HFFc6 (cell line): ENCODE measurements at regions not wholly inside any gene's neighbourhood (a gene's known extent, or its start where the extent isn't known, plus 50 kb on each side); places are given as distances from the start of the nearest gene placed in this dataset.

Experiments
- DNase-seq: peaks from one replicate; pipeline ENCODE4 v3.0.0-alpha.2; 2018
- H3K27ac Mint-ChIP-seq: 2 replicates; pipeline ENCODE4 v1.8.0; 2020; ENCODE audit warnings: mild to moderate bottlenecking, mixed read lengths
- H3K27me3 Mint-ChIP-seq: 2 replicates; pipeline ENCODE4 v1.8.0; 2021; ENCODE audit warnings: mild to moderate bottlenecking, moderate library complexity, mixed read lengths; ENCODE audit not compliant: insufficient read depth
- H3K36me3 Mint-ChIP-seq: 2 replicates; pipeline ENCODE4 v1.8.0; 2021; ENCODE audit warnings: low read depth, mixed read lengths
- H3K4me1 Mint-ChIP-seq: 2 replicates; pipeline ENCODE4 v1.8.0; 2020; ENCODE audit warnings: low read depth, mixed read lengths
- H3K4me3 Mint-ChIP-seq: 2 replicates; pipeline ENCODE4 v1.8.0; 2020; ENCODE audit warnings: mild to moderate bottlenecking, moderate library complexity, mixed read lengths
- H3K9me3 Mint-ChIP-seq: 2 replicates; pipeline ENCODE4 v1.8.0; 2020; ENCODE audit warnings: mild to moderate bottlenecking, mixed read lengths
- TF ChIP-seq, protein P1 (sequence below): fragments of 200-600 bp; sonication (generic); IDR thresholded peaks from 2 replicates; pipeline ENCODE4 v1.5.0; 2021; ENCODE audit warnings: antibody characterized with exemption, mild to moderate bottlenecking

GRCh38 chr14:26332966-26333365 lies 264.9 kb downstream of the NOVA1 start:
- H3K27me3 Mint-ChIP-seq = no peaks in the 10 kb centered on the region
- H3K36me3 Mint-ChIP-seq = peaks cover 9% of the 10 kb centered on the region; the same call in 1 of the 2 replicates
- DNase-seq = no peak
- TF ChIP-seq, protein P1, sequence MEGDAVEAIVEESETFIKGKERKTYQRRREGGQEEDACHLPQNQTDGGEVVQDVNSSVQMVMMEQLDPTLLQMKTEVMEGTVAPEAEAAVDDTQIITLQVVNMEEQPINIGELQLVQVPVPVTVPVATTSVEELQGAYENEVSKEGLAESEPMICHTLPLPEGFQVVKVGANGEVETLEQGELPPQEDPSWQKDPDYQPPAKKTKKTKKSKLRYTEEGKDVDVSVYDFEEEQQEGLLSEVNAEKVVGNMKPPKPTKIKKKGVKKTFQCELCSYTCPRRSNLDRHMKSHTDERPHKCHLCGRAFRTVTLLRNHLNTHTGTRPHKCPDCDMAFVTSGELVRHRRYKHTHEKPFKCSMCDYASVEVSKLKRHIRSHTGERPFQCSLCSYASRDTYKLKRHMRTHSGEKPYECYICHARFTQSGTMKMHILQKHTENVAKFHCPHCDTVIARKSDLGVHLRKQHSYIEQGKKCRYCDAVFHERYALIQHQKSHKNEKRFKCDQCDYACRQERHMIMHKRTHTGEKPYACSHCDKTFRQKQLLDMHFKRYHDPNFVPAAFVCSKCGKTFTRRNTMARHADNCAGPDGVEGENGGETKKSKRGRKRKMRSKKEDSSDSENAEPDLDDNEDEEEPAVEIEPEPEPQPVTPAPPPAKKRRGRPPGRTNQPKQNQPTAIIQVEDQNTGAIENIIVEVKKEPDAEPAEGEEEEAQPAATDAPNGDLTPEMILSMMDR = no peak
- H3K4me1 Mint-ChIP-seq = no peaks in the 10 kb centered on the region
- H3K27ac Mint-ChIP-seq = no peak overlapping the region
- no peak overlapping the region for H3K4me3 Mint-ChIP-seq
- H3K9me3 Mint-ChIP-seq = peaks cover 28% of the 10 kb centered on the region

- H3K4me3 Mint-ChIP-seq = no peak overlapping the region
- H3K27ac Mint-ChIP-seq = no peak overlapping the region
- no peak for DNase-seq
- no peaks in the 10 kb centered on the region for H3K27me3 Mint-ChIP-seq
- peaks cover 24% of the 10 kb centered on the region; the same call in 1 of the 2 replicates for H3K9me3 Mint-ChIP-seq
- H3K36me3 Mint-ChIP-seq = peaks cover 9% of the 10 kb centered on the region; the same call in 1 of the 2 replicates
- TF ChIP-seq, protein P1 = no peak
- H3K4me1 Mint-ChIP-seq = no peaks in the 10 kb centered on the region
Observed at GRCh38 chr14:26330982-26331381, 266.9 kb downstream of the NOVA1 start.

GRCh38 chr14:26328791-26329190 lies 269.0 kb downstream of the NOVA1 start:
- no peak for DNase-seq
- H3K9me3 Mint-ChIP-seq = peaks cover 22% of the 10 kb centered on the region; the same call in 1 of the 2 replicates
- TF ChIP-seq, protein P1 = no peak
- no peaks in the 10 kb centered on the region for H3K27me3 Mint-ChIP-seq
- 0 out of 2 replicates have a peak, but pooled peaks cover 6% of the 10 kb centered on the region for H3K36me3 Mint-ChIP-seq
- no peak overlapping the region for H3K4me3 Mint-ChIP-seq
- no peaks in the 10 kb centered on the region for H3K4me1 Mint-ChIP-seq
- H3K27ac Mint-ChIP-seq = no peak overlapping the region

DNA sequence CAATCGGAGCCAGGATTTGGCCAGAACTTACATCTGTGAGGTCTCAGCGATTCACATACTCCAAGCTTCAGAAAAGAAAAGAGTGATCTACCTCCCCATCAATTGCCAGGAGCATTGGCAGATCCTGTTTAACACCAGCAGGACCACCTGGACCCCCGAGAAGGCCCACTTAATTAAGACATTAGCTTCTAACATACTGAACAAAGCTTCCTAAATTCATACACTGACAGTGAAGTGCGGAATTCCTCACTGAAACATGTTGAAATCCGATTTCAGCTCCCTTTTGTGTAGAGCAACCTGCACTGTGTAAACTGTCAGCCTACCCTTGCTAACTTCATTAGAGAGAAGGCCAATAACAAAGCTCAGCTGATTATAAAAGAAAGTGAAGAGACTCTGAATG lies 274.0 kb downstream of the NOVA1 start:
- Mint-ChIP-seq H3K4me3 (no peak overlapping the region), H3K27me3 (no peaks in the 10 kb centered on the region), H3K4me1 (no peaks in the 10 kb centered on the region), H3K36me3 (no peaks in the 10 kb centered on the region), H3K27ac (no peak overlapping the region), H3K9me3 (peaks cover 24% of the 10 kb centered on the region)
- no peak for DNase-seq
- TF ChIP-seq, protein P1 = no peak

DNA sequence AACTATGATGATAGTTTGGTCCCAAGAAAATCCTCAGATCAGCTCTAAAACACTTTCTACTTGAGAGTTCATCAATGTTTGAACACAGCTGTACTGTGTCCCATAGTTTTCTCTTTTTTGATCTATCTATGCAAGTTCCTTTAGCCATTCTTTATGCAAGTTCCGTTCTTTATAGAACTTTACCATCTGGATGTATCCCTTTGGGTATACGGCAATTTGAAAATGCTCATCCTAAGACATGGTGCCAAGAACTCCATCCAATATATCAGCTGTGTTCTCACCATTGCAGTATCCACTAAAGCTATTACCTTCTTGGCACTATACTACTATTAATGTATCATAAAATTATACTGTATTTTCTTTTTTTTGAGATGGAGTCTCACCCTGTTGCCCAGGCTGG lies 276.9 kb downstream of the NOVA1 start:
- no peaks in the 10 kb centered on the region for H3K4me1 Mint-ChIP-seq

More for the DNA sequence above, 276.9 kb downstream of the NOVA1 start:
- Mint-ChIP-seq H3K9me3 (peaks cover 25% of the 10 kb centered on the region), H3K36me3 (no peaks in the 10 kb centered on the region), H3K27me3 (no peaks in the 10 kb centered on the region), H3K27ac (no peak overlapping the region), H3K4me3 (no peak overlapping the region)
- no peak for DNase-seq
- TF ChIP-seq, protein P1 = no peak
